Epithelial cell of proximal tubule (primary cell): ENCODE measurements at regions not wholly inside any gene's neighbourhood (a gene's known extent, or its start where the extent isn't known, plus 50 kb on each side); places are given as distances from the start of the nearest gene placed in this dataset.
"Not testable (repeated sequence)": the region's sequence is repeated elsewhere in the genome, so short reads cannot be mapped to it uniquely, and the experiment has no call there.

Experiments
- DNase-seq: peaks from one replicate; pipeline ENCODE4 v3.0.0-alpha.2; 2011; ENCODE audit warnings: low read depth
- H3K4me3 ChIP-seq: 2 replicates; pipeline ENCODE4 v1.5.1; 2011; ENCODE audit warnings: low read depth, mild to moderate bottlenecking, low read length
- TF ChIP-seq, protein P1 (sequence below): conservative IDR thresholded peaks from 2 replicates; pipeline ENCODE4 v1.5.1; 2012; ENCODE audit warnings: low read depth, mild to moderate bottlenecking, low read length

DNA sequence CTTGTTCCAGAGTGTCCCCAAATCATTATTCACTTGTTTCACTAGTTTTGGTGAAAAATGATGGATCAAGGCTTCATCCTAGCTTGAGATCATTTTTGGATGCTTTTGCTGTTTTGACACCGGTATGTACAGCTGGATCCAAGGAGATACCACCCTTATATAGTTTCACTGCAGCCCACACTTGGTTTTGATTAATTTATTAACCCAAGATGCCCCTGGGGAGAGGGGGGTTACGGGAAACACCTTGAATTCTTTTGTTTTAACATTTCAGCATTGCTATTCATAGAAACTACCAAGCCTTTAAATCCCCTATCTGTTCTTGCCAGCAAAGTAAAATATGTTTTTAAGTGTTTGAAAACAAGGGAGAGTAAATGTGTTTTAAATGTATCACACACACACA is 457.7 kb upstream of the RUNX1 start:
- H3K4me3 ChIP-seq, result no peak overlapping the region
- TF ChIP-seq, protein P1, sequence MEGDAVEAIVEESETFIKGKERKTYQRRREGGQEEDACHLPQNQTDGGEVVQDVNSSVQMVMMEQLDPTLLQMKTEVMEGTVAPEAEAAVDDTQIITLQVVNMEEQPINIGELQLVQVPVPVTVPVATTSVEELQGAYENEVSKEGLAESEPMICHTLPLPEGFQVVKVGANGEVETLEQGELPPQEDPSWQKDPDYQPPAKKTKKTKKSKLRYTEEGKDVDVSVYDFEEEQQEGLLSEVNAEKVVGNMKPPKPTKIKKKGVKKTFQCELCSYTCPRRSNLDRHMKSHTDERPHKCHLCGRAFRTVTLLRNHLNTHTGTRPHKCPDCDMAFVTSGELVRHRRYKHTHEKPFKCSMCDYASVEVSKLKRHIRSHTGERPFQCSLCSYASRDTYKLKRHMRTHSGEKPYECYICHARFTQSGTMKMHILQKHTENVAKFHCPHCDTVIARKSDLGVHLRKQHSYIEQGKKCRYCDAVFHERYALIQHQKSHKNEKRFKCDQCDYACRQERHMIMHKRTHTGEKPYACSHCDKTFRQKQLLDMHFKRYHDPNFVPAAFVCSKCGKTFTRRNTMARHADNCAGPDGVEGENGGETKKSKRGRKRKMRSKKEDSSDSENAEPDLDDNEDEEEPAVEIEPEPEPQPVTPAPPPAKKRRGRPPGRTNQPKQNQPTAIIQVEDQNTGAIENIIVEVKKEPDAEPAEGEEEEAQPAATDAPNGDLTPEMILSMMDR, result no peak
- DNase-seq, result no peak

DNA sequence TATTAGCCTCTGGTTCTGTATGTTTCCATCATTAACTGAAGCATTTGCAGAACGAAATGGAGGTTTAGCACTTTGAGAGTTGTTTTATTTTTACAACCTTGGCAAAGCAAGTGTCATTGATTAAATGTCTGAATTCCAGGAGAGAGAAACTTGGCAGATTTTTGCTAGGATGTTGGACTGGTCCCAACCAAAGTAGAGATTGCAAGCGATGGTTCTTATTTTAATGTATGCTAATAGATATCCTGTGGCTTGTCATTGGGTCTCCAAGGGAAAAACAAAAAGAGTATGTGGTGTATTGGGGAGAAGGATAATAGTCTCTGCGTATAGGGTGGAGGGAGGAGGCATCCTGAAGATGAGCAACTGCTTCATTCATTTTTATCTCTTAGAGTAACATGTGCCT is 457.2 kb upstream of the RUNX1 start:
- DNase-seq, result no peak
- no peak overlapping the region for H3K4me3 ChIP-seq
- TF ChIP-seq, protein P1, result no peak

DNA sequence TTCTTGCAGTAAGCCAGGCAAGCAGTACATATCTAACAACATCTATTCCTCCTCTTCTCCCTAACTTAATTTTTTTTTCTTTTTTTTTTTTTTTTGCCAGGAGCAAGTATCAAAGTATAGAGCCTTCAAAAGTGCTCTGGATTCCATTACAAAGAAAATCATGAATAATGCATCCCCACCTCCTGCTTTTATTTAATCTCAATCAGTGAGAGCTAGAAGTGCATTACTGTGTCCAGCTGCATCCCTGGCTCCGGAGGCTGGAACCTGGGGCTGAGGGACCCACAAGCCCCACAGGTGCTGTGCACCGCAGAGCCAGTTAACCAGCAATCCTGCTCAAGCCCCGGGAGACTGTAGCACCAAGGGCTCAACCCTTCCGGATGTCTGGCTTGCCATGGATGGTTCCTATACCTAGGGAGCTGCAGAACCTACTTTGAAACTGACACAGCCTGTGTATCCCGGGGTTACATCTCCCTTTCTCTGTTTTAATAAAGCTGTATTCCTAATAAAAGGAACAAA is 455.9 kb upstream of the RUNX1 start:
- H3K4me3 ChIP-seq, result no peak overlapping the region
- DNase-seq, result no peak
- TF ChIP-seq, protein P1, result no peak

DNA sequence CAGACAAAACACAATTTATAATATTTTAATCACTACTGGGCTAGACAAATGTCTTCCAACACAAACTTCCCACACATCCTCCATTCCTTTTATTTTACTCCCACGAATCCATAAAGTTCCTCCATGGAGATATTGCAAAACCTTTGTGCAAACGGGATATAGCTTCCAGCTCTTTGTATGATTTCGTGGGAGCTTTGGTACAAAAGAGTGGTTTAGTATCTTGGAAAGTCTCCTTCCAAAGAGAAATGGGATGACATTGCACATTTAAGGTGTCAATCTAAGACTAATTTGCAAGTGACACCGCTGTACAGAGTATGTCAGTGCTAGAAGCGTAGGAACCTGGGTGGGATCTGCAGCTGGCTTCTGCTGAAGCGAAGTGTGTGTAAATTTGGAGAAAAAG is 455.2 kb upstream of the RUNX1 start:
- no peak overlapping the region for H3K4me3 ChIP-seq
- no peak for DNase-seq
- TF ChIP-seq, protein P1, result no peak

DNA sequence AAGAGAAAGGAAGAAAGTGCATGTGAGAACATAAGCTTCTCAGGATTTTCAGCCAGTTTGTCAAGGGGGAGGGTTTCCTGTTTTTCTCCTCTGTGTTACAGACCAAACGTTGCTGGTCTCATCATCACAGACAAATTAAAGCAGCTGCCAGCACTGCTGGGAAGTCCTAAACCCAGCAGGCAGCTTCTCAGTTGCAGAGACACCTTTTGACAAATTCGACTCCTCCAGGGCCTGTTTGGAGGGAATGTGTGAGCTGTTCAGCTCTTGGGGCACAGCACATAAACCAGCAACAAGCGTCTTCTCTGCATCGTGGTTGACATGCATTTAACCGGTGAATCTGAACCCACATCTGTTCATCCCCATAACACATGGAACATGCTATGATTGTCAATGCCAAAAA is 454.6 kb upstream of the RUNX1 start:
- no peak for DNase-seq
- TF ChIP-seq, protein P1, result no peak
- no peak overlapping the region for H3K4me3 ChIP-seq

DNA sequence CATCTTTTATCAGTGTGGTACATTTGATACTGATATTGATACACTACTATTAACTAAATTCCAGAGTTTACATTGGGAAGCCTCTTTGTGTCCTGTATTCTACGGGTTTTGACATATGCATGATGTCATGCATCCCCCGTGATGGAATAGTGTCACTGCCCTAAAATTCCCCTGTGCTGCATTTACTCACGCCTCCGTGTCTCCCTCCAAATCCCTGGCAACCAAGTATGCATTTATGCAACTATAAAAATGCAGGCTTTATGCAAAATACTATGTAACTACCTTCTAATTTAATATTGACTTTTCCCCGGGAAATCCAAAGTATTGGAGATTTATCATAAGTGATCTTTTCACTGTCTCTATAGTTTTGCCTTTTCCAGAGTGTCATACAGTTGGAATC is 453.7 kb upstream of the RUNX1 start:
- TF ChIP-seq, protein P1, result no peak
- DNase-seq, result no peak
- no peak overlapping the region for H3K4me3 ChIP-seq

DNA sequence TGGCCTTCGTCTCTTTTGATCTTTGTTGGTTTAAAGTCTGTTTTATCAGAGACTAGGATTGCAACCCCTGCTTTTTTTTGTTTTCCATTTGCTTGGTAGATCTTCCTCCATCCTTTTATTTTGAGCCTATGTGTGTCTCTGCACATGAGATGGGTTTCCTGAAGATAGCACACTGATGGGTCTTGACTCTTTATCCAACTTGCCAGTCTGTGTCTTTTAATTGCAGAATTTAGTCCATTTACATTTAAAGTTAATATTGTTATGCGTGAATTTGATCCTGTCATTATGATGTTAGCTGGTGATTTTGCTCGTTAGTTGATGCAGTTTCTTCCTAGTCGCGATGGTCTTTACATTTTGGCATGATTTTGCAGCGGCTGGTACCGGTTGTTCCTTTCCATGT is 448.4 kb upstream of the RUNX1 start:
- DNase-seq, result not testable (repeated sequence)

More for the DNA sequence above, 448.4 kb upstream of the RUNX1 start:
- H3K4me3 ChIP-seq, result not testable (repeated sequence)
